T-helper 1 cell treated with Interleukin-12 subunit alpha and Interleukin-12 subunit beta and Interleukin-4 antibody, amounts not matched to agents 30 ng/mL and 1 ng/mL, for 36 hours (primary cell): ENCODE measurements at regions not wholly inside any gene's neighbourhood (a gene's known extent, or its start where the extent isn't known, plus 50 kb on each side); places are given as distances from the start of the nearest gene placed in this dataset.
"Not testable (repeated sequence)": the region's sequence is repeated elsewhere in the genome, so short reads cannot be mapped to it uniquely, and the experiment has no call there.

Source experiments
- intact Hi-C: fragments of 100-400 bp; cut with micrococcal nuclease; formaldehyde crosslinking; loops from one replicate; pipeline ENCODE4 v1.15.1; 2024

GRCh38 chrY:7730071-7730470, 818.5 kb upstream of the AMELY start:
- intact Hi-C loops: loop anchor here (10.0 kb wide), 1 partner anchor 55 kb away; no protein-coding TSS in a partner anchor

- intact Hi-C loops: loop anchor here (10.0 kb wide), 1 partner anchor 55 kb away; no protein-coding TSS in a partner anchor
Measured at GRCh38 chrY:7729318-7730011, 817.9 kb upstream of the AMELY start.

DNA sequence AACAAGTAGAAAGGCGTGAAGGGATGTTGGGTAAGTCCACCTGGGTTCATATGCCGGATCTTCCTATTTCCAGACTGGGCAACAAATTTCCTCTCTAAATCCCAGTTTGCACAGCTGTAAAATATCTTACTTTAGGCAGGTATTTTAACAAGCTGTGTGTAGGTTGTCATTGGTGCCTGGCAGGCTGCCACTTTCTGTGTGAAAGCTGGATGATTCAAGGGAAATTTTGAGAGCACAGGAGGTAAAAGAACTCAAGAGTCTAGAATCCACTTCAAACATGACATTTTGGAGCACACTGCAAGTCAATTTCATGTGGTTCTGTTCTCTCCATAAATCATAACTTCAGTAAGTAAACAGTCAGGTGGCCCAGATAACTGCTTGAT, 817.4 kb upstream of the AMELY start:
- intact Hi-C loops: no loop called here

DNA sequence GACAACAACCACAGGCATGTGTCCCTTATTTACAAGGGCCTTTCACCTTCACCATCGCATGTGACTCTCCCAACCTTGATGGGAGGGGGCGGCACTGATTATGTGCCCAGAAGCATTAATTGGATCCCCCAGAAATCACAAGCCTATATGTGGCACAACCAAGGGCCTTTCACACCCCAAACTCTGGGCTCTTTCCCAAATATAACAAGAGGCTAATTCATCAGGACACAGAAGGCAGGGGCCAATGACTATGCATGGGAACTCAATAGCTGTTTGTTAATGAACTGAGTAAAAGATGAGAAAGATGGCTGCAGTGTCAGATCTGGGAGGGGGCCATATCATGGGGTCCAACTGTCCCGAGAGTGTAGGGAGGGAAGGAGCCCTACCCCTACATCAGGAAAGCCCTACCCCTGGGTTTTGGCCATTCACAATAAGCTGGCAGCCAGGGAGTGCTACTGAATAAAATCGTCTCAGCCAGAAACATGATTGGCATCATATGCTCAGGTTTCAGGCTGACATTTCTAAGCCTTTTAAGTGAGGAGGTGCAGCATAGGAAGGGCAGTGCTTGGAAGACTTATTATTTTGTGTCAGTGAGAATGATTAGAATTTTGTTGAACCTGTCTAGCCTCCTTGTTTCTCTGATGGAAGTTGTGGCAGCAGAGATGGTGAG, 814.4 kb upstream of the AMELY start:
- intact Hi-C loops: no loop called here

GRCh38 chrY:7723991-7724632, 812.6 kb upstream of the AMELY start:
- intact Hi-C loops: no loop called here

GRCh38 chrY:7723127-7723526, 811.6 kb upstream of the AMELY start:
- intact Hi-C loops: no loop called here

DNA sequence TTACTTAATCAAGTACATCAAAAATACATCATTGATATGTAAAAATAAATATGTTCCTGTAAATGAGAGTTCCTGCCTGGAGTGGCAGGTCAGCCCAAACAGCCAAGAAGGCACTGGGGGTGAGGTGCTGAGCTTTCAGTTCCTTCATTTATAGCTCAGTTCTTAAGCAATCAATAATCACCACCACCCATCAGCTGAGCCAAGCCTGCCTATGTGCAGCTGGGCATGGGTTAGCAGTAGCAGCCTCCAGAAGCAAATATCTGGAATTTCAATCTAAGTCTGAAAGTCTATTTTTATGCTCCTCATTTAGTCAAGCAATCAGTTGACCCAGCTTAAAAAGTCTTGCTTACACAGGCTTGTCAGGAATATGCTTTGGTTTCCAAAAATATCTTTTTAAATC, 811.0 kb upstream of the AMELY start:
- intact Hi-C loops: no loop called here

DNA sequence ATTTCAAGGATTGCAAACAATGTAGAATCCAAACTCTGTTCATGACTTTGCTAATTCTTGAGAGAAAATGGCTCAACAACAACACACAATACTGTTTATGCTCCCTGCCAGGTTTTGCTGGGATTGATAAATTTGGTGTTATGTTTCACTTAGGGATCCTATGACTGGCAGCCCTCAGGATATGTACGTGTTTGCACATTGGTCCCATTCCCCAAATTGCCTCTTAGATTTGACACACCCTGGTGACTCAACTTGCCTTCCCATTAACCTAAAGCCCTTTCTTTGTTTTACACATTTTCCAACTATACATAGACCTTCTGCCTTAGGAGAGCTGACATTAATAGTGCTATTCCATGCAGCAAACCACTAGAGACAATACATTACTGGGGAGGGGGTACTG, 809.4 kb upstream of the AMELY start:
- intact Hi-C loops: no loop called here

DNA sequence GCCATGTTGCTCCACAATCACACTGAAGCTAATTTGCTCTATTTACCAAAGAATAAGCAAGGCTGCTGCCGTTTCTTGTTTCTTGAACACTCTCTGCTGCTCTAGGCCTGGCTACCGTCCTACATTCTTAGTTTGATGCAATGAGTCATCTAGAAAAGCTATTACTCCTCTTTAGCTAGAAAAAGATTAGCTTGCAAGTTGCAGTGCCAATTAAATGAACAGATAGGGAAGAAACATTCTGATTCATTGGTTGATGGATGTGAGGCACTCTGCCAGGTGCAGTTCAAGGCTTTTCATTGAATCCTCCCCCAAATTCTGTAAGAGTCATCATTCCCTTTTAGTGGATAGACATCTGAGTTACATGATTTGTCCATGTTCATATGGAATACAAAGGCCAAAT, 807.7 kb upstream of the AMELY start:
- intact Hi-C loops: no loop called here

GRCh38 chrY:7718626-7719025, 807.1 kb upstream of the AMELY start:
- intact Hi-C loops: no loop called here

DNA sequence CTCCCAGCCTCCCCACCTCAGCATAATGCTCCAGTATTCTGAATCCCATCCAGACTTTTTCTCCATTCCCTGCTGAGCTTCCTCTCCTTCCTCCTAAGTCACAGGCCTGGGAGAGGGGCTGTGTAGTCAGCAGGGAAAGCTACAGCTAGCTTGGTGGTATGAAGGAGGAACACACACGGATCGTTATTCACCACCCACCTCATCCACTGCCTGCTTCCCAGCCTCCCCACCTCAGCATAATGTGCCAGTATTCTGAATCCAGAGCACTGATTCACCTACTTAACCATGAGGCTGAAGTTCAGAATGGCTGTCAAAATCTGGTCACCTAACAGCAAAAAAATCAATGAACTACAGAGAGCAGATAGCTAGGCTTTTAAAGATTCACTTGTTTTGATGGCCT, 806.6 kb upstream of the AMELY start:
- intact Hi-C loops: no loop called here

- intact Hi-C loops: no loop called here
Measured at GRCh38 chrY:7714426-7714825, 802.9 kb upstream of the AMELY start.

GRCh38 chrY:7713738-7714137, 802.2 kb upstream of the AMELY start:
- intact Hi-C loops: not testable (repeated sequence)

DNA sequence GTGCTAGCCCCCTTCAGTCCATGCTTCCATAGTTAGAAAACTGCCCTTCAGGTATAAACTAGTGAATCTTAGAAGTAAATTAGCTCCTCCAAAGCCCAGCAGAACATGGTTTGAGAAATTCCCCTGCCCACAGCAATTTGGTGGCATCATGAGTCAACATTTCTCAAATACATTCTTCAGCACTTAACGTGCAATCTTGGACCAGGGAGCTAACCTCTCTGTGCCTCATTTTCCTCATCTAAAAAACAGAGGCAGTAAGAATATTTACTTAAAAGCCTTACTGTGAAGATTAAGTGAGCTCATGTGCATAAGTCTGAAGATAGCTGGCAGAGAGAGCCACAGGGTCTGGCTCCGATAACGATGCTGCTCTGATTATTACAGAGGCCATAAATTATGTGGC, 800.7 kb upstream of the AMELY start:
- intact Hi-C loops: no loop called here

DNA sequence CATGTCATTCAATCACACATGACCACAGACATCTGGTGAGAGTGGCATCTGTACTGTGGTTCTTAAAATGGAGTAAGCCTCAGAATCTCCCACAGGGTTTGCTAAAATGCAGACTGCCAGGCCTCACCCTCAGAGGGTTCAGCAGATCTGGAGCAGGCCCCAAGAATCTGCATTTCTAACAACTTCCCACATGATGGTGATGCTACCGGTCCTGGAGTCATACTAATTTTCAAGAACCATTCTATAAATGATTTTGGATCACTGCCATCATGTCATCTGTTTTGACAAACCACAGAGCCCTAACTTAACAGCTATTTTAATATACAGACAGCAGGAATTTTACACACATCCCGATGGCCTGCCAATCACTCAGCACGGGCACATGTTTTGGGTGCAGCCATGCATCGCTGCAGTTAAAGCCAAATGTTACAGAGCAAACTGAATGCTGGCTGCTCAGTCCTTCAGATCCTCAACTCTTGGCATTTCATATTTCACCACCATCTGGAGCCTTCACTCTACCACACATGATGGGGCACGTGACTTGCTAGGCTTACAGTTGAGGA, 792.1 kb upstream of the AMELY start:
- intact Hi-C loops: no loop called here

GRCh38 chrY:7702481-7702880, 790.9 kb upstream of the AMELY start:
- intact Hi-C loops: no loop called here

GRCh38 chrY:7701676-7702075, 790.1 kb upstream of the AMELY start:
- intact Hi-C loops: no loop called here

- intact Hi-C loops: no loop called here
Measured at GRCh38 chrY:7697506-7697905, 786.0 kb upstream of the AMELY start.

GRCh38 chrY:7692701-7693100, 781.1 kb upstream of the AMELY start:
- intact Hi-C loops: no loop called here

DNA sequence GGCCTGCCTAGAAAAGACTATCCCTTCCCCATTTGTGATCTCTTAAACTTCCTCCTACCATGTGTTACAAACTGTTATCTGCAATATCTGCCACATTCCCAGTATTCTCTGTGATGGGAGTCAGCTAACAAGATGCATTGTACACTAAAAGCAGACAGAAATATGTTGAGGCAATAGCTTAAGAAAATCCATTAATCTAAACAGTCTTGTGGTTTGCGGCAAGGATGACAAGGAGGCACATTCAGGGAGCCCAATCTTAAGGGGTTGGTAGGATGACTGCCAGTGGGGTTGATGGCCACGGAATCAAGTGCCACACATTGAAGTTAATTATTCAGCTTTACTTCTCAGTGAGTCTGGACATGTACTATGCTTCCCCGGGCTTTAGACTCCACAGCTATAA, 775.5 kb upstream of the AMELY start:
- intact Hi-C loops: no loop called here

DNA sequence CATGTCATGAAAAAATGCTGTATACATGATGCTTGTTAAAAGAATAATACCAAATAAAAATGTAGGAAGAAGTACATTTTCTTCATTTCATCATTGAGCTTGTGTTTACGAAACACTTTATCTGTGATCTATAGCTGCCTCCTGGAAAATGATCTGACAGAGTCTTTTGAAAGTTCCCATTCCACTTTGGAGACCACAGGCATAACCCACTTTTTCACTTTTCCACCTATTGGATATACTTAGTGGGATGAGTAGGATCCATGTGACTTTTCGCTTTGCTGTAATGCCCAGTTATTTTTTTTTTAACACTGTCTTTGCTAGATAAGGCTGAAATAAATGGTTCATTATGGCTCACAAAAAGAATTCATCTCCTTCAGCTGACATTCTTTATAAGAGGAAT, 773.0 kb upstream of the AMELY start:
- intact Hi-C loops: no loop called here

- intact Hi-C loops: no loop called here
Measured at GRCh38 chrY:7682386-7682785, 770.8 kb upstream of the AMELY start.
